ENCODE measurements at regions not wholly inside any gene's neighbourhood (a gene's known extent, or its start where the extent isn't known, plus 50 kb on each side); places are given as distances from the start of the nearest gene placed in this dataset.
"Not testable (repeated sequence)": the region's sequence is repeated elsewhere in the genome, so short reads cannot be mapped to it uniquely, and the experiment has no call there.

DNA sequence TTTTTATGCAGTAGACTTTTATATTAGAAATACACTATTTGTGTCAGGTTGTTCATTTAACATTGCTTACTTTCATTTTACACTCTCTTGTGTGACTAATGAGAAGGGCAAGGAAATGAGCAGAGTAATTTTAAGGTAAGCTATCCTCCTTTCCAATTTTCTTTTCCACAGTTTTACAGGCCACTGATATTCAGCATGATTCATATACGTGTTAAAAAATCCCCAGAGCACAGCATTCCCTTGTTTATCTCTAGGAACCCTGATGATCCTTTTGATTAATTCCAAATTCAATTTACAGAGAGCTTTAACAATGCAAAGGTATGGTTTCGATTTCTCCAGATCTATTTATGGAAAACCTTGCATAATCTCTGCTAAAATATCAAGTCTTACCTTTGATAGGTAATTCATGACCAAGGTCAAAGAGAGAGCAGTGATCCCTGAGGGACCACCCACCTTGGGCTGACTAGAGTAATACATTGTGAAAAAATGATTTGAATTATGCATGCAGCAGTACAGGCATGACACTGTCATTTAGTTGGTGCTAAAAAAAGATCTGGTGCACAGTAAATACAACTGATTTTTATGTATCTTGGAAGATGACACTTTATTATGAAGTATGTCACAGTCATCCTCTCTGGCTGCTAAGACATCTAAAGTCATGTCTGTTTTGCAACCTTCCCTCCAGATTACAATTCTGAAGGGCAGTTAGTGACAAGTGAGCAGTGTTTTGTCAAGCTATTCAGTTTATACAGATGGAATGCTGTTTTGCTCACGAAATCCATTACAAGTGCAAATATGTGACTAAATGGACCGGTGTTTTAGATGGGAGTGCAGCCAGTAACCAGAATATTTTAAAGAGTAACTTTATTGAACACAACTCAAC lies 736.6 kb downstream of the EPHA7 start:
- Histone ChIP-seq H3K27ac (ENCODE audit: low read depth in 1 of 3, low read length in 2 of 3) (no peak overlapping the region), H3K36me3 (ENCODE audit: control insufficient read depth in 3 of 3, insufficient read depth in 2 of 3, low read depth in 1 of 3, low read length in 3 of 3) (no peaks in the 10 kb centered on the region), H3K4me1 (ENCODE audit: control insufficient read depth in 3 of 3, insufficient read depth in 2 of 3, low read depth in 1 of 3, low read length in 2 of 3) (no peaks in the 10 kb centered on the region), H3K4me3 (ENCODE audit: low read depth in 1 of 3, low read length in 3 of 3) (no peak overlapping the region), H3K9me3 (ENCODE audit: control insufficient read depth in 2 of 2, insufficient read depth in 1 of 2, low read depth in 1 of 2, low read length in 1 of 2) (no peaks in the 10 kb centered on the region), H3K27me3 (ENCODE audit: control insufficient read depth in 3 of 3, insufficient read depth in 3 of 3, low read length in 3 of 3) (no peaks in the 10 kb centered on the region)
- WGBS, 3 donors, result 55 to 64% (median 61%) methylated on average over 4 of the region's 4 CpGs
- FAIRE-seq (no peak), DNase-seq (no peak)

DNA sequence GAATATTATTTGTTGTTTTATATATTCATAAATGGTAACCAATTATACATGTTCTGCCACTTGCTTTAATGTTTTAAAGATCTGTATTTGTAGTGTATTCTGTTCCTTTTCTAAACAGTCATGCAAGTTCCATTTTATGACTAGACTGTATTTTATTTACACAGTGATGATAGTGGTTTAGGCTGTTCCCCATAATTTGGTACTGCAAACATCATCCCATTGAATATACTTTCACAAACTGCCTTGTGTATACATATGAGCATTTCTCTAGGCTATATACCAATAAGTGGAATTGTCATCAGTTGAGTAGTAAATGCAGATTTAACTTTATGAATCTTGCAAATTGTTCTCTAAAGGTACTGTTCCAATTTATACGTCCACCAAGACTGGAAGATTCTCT lies 738.0 kb downstream of the EPHA7 start:
- DNase-seq (no peak), FAIRE-seq (no peak)
- Histone ChIP-seq H3K9me3 (ENCODE audit: control insufficient read depth in 2 of 2, insufficient read depth in 1 of 2, low read depth in 1 of 2, low read length in 1 of 2) (no peaks in the 10 kb centered on the region), H3K4me1 (ENCODE audit: control insufficient read depth in 3 of 3, insufficient read depth in 2 of 3, low read depth in 1 of 3, low read length in 2 of 3) (no peaks in the 10 kb centered on the region), H3K27me3 (ENCODE audit: control insufficient read depth in 3 of 3, insufficient read depth in 3 of 3, low read length in 3 of 3) (no peaks in the 10 kb centered on the region), H3K27ac (ENCODE audit: low read depth in 1 of 3, low read length in 2 of 3) (no peak overlapping the region), H3K36me3 (ENCODE audit: control insufficient read depth in 3 of 3, insufficient read depth in 2 of 3, low read depth in 1 of 3, low read length in 3 of 3) (no peaks in the 10 kb centered on the region), H3K4me3 (ENCODE audit: low read depth in 1 of 3, low read length in 3 of 3) (no peak overlapping the region)
- WGBS, 3 donors, result 91 to 94% (median 93%) methylated on average over 1 of the region's 1 CpG

DNA sequence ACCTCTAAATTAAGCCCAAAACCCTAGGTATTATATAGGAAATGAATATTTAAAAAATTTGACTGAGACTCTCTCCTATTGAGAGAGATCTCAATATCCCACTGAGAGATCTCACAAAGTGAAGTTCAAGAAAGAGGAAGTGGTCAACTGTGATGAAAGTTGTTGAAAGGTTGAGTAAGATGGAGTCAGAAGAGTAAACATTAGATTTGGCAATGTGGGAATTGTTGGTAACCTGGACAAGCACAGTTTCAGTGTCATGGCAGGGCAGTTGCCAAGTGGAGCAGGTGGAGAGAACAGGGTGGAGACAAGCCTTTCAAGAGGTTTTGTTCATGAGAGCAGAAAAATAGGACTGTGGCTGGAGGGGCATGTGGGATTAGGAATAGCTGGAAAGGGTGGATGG lies 747.9 kb downstream of the EPHA7 start:
- FAIRE-seq; H3K4me1 ChIP-seq (ENCODE audit: control insufficient read depth in 3 of 3, insufficient read depth in 2 of 3, low read depth in 1 of 3, low read length in 2 of 3); H3K9me3 ChIP-seq (ENCODE audit: control insufficient read depth in 2 of 2, insufficient read depth in 1 of 2, low read depth in 1 of 2, low read length in 1 of 2); H3K36me3 ChIP-seq (ENCODE audit: control insufficient read depth in 3 of 3, insufficient read depth in 2 of 3, low read depth in 1 of 3, low read length in 3 of 3); H3K27me3 ChIP-seq (ENCODE audit: control insufficient read depth in 3 of 3, insufficient read depth in 3 of 3, low read length in 3 of 3); DNase-seq; H3K27ac ChIP-seq (ENCODE audit: low read depth in 1 of 3, low read length in 2 of 3); H3K4me3 ChIP-seq (ENCODE audit: low read depth in 1 of 3, low read length in 3 of 3): not testable (repeated sequence)

DNA sequence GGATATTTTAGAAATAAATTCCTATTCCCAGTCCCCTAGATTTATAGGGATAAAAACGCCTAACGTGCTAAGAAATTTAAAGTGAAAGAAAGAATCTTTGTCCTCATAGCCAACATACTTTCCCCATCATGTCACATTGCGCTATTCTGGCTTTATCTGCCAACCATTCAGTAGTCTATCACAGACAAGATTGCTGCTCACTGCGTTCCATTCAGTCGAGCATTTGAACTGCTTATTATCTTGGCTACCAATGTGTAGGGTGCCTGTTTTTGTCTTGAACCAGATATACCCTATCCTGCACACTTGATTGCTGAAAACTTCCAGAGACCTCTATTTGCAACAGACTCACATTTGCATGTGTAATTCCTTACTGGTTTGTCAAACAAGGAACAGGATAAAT lies 751.5 kb downstream of the EPHA7 start:
- H3K4me3 ChIP-seq (ENCODE audit: low read depth in 1 of 3, low read length in 3 of 3), result no peak overlapping the region
- H3K9me3 ChIP-seq (ENCODE audit: control insufficient read depth in 2 of 2, insufficient read depth in 1 of 2, low read depth in 1 of 2, low read length in 1 of 2), result no peaks in the 10 kb centered on the region
- no peak overlapping the region for H3K27ac ChIP-seq (ENCODE audit: low read depth in 1 of 3, low read length in 2 of 3)
- H3K27me3 ChIP-seq (ENCODE audit: control insufficient read depth in 3 of 3, insufficient read depth in 3 of 3, low read length in 3 of 3), result no peaks in the 10 kb centered on the region
- no peak for DNase-seq
- no peaks in the 10 kb centered on the region for H3K36me3 ChIP-seq (ENCODE audit: control insufficient read depth in 3 of 3, insufficient read depth in 2 of 3, low read depth in 1 of 3, low read length in 3 of 3)
- H3K4me1 ChIP-seq (ENCODE audit: control insufficient read depth in 3 of 3, insufficient read depth in 2 of 3, low read depth in 1 of 3, low read length in 2 of 3), result no peaks in the 10 kb centered on the region
- no peak for FAIRE-seq
- 58 to 63% (median 60%) methylated on average over 5 of the region's 5 CpGs for WGBS, 3 donors

DNA sequence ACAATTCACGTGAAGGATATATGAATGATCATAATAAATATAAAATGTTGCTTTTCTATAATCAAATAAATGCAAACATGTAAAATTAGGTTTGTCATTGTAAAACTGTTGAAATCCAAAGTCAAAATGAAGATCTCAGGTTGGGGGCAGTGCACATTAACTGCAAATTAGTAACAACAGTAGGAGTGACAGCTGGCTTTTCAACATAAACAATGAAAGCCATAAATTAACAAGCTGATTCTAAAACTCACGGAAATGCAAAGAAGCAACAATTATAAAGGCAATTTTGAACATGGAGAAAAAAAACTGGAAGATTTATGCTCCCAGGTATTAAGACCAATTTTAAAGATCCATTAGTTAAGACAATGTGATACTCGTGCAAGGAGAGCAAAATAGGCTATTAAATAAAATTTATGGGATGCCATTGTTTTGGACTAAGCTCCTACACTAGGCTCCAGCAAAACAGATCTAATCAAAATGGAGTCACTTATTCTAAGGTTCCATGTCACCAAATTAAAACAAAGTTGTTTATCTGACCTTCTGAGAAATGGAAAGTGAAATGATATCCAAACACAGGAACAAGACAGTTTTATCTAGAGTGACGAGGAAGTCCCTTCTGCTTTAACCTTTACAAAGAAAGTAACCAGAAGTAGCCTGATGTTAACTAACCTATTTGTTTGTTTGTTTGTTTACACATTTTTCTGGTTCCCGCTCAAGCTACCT lies 770.8 kb downstream of the EPHA7 start:
- no peak overlapping the region for H3K4me3 ChIP-seq (ENCODE audit: low read depth in 1 of 3, low read length in 3 of 3)
- no peak for DNase-seq
- H3K27ac ChIP-seq (ENCODE audit: low read depth in 1 of 3, low read length in 2 of 3), result no peak overlapping the region
- FAIRE-seq, result no peak
- H3K36me3 ChIP-seq (ENCODE audit: control insufficient read depth in 3 of 3, insufficient read depth in 2 of 3, low read depth in 1 of 3, low read length in 3 of 3), result no peaks in the 10 kb centered on the region
- H3K9me3 ChIP-seq (ENCODE audit: control insufficient read depth in 2 of 2, insufficient read depth in 1 of 2, low read depth in 1 of 2, low read length in 1 of 2), result peaks cover 0 to 7% of the 10 kb centered on the region in 2 donors
- H3K27me3 ChIP-seq (ENCODE audit: control insufficient read depth in 3 of 3, insufficient read depth in 3 of 3, low read length in 3 of 3), result no peaks in the 10 kb centered on the region
- no peaks in the 10 kb centered on the region for H3K4me1 ChIP-seq (ENCODE audit: control insufficient read depth in 3 of 3, insufficient read depth in 2 of 3, low read depth in 1 of 3, low read length in 2 of 3)
- WGBS, 3 donors, result 52 to 63% (median 61%) methylated on average over 5 of the region's 5 CpGs

DNA sequence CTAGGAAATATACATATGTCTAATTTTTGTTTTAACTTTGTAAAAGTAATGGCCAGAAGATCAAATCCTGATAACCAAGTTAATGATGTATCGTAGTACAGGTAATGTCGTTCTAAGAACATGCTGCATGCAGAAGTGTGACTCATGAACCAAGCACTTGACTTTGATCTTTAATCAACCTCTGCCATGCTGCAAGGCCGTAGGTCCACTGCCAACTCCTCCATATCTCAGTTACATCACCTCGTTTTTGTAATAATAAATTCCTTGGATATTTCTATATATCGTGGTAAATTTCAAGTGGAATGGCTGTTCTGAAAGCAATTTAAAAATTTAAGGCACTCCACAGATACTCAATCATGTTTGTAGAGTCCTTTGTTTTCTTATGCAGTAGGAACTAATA lies 771.7 kb downstream of the EPHA7 start:
- FAIRE-seq, result no peak
- no peaks in the 10 kb centered on the region for H3K36me3 ChIP-seq (ENCODE audit: control insufficient read depth in 3 of 3, insufficient read depth in 2 of 3, low read depth in 1 of 3, low read length in 3 of 3)
- 25 to 57% (median 45%) methylated on average over 5 of the region's 5 CpGs for WGBS, 3 donors
- no peak overlapping the region for H3K4me3 ChIP-seq (ENCODE audit: low read depth in 1 of 3, low read length in 3 of 3)
- H3K4me1 ChIP-seq (ENCODE audit: control insufficient read depth in 3 of 3, insufficient read depth in 2 of 3, low read depth in 1 of 3, low read length in 2 of 3), result no peaks in the 10 kb centered on the region
- DNase-seq, result peak in 1 of 2 donors; percentile 7
- no peaks in the 10 kb centered on the region for H3K27me3 ChIP-seq (ENCODE audit: control insufficient read depth in 3 of 3, insufficient read depth in 3 of 3, low read length in 3 of 3)
- H3K9me3 ChIP-seq (ENCODE audit: control insufficient read depth in 2 of 2, insufficient read depth in 1 of 2, low read depth in 1 of 2, low read length in 1 of 2), result peaks cover 0 to 7% of the 10 kb centered on the region in 2 donors
- H3K27ac ChIP-seq (ENCODE audit: low read depth in 1 of 3, low read length in 2 of 3), result no peak overlapping the region

DNA sequence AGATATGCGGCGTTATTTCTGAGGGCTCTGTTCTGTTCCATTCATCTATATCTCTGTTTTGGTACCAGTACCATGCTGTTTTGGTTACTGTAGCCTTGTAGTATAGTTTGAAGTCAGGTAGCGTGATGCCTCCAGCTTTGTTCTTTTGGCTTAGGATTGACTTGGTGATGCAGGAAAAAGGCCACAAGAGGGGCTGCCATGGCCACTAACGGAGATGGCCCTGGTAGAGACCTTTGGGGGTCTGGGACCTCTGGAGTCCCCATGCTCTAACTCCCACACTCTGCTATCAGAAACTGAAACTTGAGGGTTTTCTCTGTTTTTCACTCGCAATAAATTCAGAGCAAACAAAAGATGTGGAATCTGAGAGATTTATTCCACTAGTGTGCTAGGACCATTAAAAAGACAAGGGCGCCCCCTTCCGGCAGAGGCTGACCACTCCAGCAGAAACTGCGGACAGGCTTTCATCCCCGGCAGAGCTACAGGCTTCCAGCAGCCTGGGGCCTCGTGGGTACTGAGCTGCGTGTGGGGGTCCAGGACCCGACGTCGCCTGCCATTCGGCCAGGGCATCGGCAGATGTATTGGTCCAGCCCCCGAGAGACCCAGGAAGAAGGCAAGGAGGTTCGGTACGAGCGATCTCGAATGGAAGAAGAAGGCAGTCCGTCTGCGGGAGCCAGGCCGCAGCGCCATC lies 775.1 kb downstream of the EPHA7 start:
- H3K36me3 ChIP-seq (ENCODE audit: control insufficient read depth in 3 of 3, insufficient read depth in 2 of 3, low read depth in 1 of 3, low read length in 3 of 3); H3K4me1 ChIP-seq (ENCODE audit: control insufficient read depth in 3 of 3, insufficient read depth in 2 of 3, low read depth in 1 of 3, low read length in 2 of 3); FAIRE-seq; H3K4me3 ChIP-seq (ENCODE audit: low read depth in 1 of 3, low read length in 3 of 3); H3K9me3 ChIP-seq (ENCODE audit: control insufficient read depth in 2 of 2, insufficient read depth in 1 of 2, low read depth in 1 of 2, low read length in 1 of 2); H3K27me3 ChIP-seq (ENCODE audit: control insufficient read depth in 3 of 3, insufficient read depth in 3 of 3, low read length in 3 of 3); H3K27ac ChIP-seq (ENCODE audit: low read depth in 1 of 3, low read length in 2 of 3): not testable (repeated sequence)
- DNase-seq, result peak in 1 of 2 donors; percentile 2
- 72 to 78% (median 76%) methylated on average over 25 of the region's 25 CpGs for WGBS, 3 donors

DNA sequence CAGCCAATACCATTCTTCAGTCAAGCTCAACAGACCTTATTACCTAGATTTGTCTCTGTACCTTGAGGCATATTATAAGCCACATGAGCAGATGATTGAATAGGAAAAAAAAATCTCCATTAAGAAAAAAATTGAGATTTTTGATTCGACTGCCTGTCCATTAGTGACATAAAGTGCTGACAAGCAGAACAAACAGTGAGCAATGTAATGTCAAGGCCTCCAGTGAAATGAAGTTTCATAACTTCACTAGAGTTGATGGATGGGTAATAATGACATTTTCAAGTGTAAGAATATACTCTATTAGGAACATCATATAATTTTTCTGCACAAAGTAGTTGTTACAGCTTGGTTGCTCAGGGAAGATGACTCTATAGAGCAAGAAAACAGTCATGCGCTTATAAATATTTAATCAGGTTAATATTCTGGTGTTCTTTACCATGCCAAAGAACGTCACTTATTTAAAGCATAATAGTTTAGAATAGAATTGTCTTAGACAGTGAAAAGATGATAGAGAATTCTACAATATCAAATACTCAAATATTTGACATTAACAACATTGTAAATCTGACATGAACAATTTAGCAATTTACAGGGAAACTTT lies 783.7 kb downstream of the EPHA7 start:
- Histone ChIP-seq H3K4me3 (ENCODE audit: low read depth in 1 of 3, low read length in 3 of 3) (no peak overlapping the region), H3K9me3 (ENCODE audit: control insufficient read depth in 2 of 2, insufficient read depth in 1 of 2, low read depth in 1 of 2, low read length in 1 of 2) (no peaks in the 10 kb centered on the region), H3K27ac (ENCODE audit: low read depth in 1 of 3, low read length in 2 of 3) (no peak overlapping the region), H3K36me3 (ENCODE audit: control insufficient read depth in 3 of 3, insufficient read depth in 2 of 3, low read depth in 1 of 3, low read length in 3 of 3) (no peaks in the 10 kb centered on the region), H3K27me3 (ENCODE audit: control insufficient read depth in 3 of 3, insufficient read depth in 3 of 3, low read length in 3 of 3) (no peaks in the 10 kb centered on the region), H3K4me1 (ENCODE audit: control insufficient read depth in 3 of 3, insufficient read depth in 2 of 3, low read depth in 1 of 3, low read length in 2 of 3) (no peaks in the 10 kb centered on the region)
- 75 to 84% (median 76%) methylated on average over 3 of the region's 3 CpGs for WGBS, 3 donors
- FAIRE-seq (no peak), DNase-seq (no peak)
